GM19238 (cell line): ENCODE measurements at regions not wholly inside any gene's neighbourhood (a gene's known extent, or its start where the extent isn't known, plus 50 kb on each side); places are given as distances from the start of the nearest gene placed in this dataset.
"Not testable (repeated sequence)": the region's sequence is repeated elsewhere in the genome, so short reads cannot be mapped to it uniquely, and the experiment has no call there.

ENCODE experiments used
- DNase-seq: peaks from one replicate; pipeline ENCODE4 v3.0.0; 2011; ENCODE audit warnings: low spot score; ENCODE audit not compliant: insufficient read length

- DNase-seq, result no peak
Measured at GRCh38 chr3:72660270-72661114, 187.8 kb downstream of the SHQ1 start.

DNA sequence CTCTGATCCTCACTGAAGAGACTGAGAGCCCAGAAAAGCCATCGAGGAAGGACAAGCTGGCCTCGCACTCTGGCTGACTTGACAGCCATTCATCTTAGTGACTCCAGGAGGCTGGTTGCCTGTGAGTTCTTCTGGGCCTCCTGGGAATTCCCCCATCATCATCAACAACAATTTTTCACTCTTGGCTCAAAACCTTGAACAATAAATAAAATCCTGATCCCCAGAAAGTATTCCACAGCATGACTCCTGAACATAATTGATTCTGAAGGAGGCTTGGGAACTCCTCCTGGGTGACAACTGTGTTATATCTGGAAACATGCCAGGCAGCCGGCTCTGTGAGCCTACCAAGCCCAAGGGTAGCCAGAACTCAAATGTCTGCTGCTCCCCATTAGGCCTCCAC lies 188.6 kb downstream of the SHQ1 start:
- DNase-seq, result no peak

DNA sequence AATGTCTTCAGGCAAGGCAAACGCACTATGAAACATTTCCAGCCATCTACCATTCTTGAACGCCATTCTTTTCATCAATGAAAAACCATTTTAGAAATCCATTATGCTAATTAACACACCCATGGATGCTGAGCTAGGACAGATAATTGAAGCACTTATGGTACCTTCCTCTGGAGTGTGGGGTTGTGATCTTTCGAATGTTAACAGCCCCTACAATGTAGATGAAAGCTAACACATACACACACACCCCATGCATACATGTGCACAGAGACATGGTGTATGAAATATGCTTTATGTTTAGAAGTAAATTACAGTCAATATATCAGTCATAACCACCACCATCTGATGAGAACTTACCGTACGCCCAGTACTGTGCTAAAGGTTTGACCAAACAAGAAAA lies 189.1 kb downstream of the SHQ1 start:
- DNase-seq, result no peak

DNA sequence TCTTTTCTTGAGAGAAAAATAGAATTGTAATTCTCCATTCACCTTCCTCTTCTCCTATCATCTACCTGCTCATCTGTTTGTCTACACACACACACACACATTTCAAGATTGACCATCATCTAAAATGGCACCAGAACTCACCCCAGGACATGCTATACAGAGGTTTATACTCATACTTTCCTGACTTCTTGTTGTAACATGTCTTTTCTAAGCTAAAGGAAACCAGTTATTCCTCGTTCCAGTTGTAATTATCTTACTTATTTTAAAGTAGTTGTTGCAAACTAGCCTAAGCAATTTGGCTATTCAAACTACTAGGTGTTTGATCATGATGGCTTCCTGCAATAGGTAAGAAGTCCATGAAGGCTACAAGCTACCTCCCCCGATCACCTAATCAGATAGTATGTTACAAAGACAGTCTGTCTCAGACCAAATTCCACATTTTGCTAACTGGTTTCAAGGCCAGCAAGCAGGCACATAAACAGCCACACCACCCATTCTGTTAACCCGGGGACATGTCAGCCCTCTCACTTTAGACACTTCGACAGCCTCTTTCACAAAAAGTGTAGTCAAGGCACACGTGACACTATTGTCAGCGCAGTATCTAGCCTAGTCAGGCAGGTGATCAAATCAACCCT lies 189.7 kb downstream of the SHQ1 start:
- DNase-seq, result no peak

GRCh38 chr3:72657666-72658065 lies 190.6 kb downstream of the SHQ1 start:
- no peak for DNase-seq

GRCh38 chr3:72655723-72656122 lies 192.5 kb downstream of the SHQ1 start:
- DNase-seq, result no peak

DNA sequence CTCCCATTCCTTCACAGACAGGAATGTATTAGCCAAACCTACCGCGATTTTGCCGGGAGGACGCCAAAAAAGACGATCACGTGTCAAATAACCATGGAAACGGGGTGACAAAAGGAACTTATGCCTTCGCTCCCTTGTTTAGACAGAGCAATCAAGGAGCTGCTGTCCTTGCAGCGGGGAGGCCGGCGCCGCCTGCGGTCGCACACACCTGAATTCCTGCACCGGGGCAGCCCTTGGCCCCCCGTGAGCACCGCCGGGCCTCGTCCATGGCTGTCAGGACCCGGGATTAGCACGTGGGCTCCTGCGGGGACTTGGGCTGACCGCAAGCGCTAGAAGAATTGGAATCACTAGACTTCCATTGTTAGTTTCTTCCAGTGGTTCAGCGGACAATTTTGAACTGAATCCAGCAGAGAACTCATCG lies 193.1 kb downstream of the SHQ1 start:
- DNase-seq, result no peak

DNA sequence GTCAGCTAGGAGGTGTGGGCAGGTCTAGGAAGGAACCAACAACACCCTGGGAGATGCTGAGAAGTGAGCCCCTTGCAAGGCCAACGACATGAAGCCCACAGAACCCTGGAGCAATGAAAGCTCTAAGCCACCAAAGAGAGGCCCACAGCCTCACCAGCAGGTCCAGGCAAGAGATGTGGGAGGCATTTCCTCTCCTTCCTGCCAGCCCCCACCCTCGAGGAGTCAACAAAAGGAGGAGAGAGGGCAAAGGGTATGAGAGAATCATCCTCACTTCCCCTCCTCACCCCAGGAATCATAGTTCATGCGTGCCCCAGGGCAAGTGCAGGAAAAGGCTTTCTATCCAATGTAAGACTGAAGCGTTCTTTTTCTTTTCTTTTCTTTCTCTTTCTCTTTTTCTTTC lies 195.8 kb downstream of the SHQ1 start:
- DNase-seq, result no peak

DNA sequence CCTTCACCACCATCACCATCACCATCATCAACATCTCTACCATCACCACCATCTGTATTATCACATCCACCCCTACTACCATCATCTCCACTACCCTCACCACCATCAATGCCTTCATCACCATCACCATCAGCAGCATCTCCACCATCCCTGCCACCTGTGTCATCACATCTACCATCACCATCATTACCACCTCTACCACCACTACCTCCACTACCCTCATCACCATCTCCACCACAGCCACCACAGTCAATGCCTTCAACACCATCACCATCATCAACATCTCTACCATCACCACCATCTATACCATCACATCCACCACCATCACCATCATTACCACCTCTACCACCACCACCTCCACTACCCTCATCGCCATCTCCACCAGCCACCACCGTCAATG lies 196.7 kb downstream of the SHQ1 start:
- no peak for DNase-seq

GRCh38 chr3:72646263-72646662 lies 202.0 kb downstream of the SHQ1 start:
- DNase-seq, result no peak

DNA sequence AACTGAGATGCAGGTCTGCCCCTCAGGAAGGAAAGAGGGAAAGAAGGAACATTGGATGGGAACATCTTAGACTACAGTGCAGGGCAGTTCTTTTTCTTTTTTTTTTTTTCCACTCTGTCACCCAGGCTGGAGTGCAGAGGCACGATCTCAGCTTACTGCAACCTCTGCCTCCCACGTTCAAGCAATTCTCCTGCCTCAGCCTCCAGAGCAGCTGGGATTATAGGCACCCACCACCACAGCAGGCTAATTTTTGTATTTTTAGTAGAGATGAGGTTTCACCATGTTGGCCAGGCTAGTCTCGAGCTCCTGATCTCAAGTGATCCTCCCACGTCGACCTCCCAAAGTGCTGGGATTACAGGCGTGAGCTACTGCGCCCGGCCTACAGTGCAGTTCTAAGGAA lies 204.6 kb downstream of the SHQ1 start:
- not testable (repeated sequence) for DNase-seq

- no peak for DNase-seq
Measured at GRCh38 chr3:72641684-72642083, 206.6 kb downstream of the SHQ1 start.

DNA sequence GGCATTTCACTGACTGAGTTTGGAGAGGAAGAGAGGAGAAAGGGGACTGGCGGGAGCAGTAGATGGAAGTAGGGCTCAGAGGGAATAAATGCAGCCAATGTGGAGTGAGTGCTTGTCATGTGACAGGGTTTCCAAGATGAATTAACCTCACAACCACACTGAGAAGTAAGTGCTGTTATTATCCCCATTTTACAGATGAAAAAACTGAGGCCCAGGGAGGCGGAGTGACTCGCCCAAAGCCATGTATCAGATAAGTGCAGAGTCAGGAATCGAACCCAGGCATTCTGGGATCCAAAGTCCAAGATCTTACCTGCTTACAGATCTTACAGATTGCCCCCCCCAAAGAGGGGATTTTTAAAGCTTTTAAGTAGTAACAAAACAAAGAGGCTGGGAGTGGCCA lies 207.2 kb downstream of the SHQ1 start:
- no peak for DNase-seq

GRCh38 chr3:72636969-72637597 lies 211.2 kb downstream of the SHQ1 start:
- no peak for DNase-seq

DNA sequence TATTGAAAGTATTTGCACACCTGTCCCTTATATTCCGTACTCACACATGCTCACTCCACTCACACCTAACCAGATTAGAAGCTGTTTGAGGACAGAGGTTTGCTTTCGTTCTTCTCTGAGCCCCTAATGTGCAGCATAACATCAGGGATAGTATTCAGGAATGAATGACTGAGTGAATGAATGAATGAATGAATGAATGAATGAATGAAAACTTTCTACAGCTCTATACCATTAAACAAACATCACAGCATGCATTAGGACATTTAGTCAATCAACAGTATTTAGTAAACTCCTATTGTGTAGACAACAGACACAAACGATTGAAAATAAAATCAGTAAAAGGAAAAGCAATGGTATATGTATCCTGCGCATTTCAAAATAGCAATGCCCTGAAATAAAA lies 212.7 kb downstream of the SHQ1 start:
- DNase-seq, result no peak

DNA sequence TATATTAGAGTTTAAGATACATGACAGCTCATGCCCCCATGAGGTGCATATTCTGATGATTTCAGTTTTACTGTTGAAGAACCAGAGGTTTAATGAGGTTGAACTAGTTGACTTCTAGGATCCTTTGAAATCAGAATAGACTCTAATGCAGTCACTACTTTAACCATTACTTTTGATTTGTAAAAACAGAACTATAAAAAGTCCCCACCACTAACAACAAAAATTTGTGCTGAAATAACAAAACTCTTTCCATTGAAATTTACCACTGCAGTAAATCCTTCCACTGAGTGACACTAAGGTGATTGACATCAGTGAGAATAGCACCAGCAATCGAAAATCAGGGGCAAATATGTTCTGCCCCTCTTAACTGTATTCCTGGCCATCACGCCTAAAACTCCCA lies 214.1 kb downstream of the SHQ1 start:
- no peak for DNase-seq

DNA sequence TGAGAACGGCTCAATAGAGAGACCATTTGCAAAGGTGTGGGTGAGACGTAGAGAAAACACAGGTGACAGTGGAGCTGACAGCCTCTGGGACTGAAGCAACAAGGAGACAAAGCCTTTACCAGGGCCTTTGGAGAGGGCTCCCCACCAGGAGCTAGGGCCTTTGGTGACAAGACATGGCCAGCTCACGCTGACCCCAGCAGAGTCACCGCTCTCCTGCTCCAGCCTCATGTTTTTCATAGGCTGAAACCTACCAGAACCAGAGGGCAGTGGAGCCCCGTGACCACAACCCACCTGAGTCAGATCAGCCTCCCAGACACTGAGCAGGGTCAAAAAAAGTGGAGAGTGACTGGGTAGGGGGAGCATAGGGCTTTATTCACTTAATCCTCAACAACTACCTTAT lies 214.7 kb downstream of the SHQ1 start:
- DNase-seq, result no peak

- DNase-seq, result no peak
Measured at GRCh38 chr3:72633121-72633520, 215.1 kb downstream of the SHQ1 start.

- DNase-seq, result no peak
Measured at GRCh38 chr3:72632129-72632528, 216.1 kb downstream of the SHQ1 start.

DNA sequence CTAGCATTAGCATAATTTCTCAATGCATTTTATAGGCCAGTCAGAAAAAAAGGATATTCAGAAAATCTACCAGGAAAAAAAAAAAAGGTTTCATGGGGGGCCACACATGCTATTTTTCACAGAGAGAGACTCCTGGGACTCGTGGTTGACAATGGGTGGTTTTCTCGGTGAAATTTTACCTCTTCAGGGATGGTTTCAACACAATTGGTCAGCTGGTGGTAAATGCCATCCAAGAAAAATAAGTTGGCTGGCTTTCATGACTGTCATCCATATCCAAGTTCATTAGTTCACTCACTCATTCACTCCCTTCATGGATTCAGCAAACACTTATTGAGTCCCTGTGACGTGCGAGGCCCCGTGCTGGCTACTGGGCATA lies 217.3 kb downstream of the SHQ1 start:
- no peak for DNase-seq

GRCh38 chr3:72630327-72630968 lies 217.8 kb downstream of the SHQ1 start:
- no peak for DNase-seq

DNA sequence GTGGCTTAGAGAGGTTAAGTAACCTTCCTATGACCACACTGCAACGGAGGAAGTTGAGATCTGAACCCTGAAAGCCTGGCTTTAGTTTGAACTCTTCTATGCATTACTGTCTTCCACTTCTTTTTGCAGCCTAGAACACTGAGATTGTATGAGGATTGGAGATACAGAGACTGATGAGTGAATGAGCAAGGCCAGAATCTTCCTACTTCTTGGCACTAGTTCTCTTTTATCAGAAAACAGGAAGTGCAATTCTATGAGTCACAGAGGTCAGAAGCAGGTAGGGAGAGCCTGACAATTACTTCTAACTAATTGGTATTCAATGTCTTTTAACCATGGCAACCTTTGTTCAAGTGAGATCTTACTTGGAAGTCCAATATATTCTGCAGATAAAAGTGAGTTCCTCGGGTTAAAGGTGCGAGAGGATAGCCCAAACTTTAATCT lies 219.0 kb downstream of the SHQ1 start:
- no peak for DNase-seq
